GM03348 (cell line): ENCODE measurements at regions not wholly inside any gene's neighbourhood (a gene's known extent, or its start where the extent isn't known, plus 50 kb on each side); places are given as distances from the start of the nearest gene placed in this dataset.
"Not testable (repeated sequence)": the region's sequence is repeated elsewhere in the genome, so short reads cannot be mapped to it uniquely, and the experiment has no call there.

ENCODE experiments used
- DNase-seq: peaks from one replicate; pipeline ENCODE4 v3.0.0; 2012; ENCODE audit warnings: low spot score

DNA sequence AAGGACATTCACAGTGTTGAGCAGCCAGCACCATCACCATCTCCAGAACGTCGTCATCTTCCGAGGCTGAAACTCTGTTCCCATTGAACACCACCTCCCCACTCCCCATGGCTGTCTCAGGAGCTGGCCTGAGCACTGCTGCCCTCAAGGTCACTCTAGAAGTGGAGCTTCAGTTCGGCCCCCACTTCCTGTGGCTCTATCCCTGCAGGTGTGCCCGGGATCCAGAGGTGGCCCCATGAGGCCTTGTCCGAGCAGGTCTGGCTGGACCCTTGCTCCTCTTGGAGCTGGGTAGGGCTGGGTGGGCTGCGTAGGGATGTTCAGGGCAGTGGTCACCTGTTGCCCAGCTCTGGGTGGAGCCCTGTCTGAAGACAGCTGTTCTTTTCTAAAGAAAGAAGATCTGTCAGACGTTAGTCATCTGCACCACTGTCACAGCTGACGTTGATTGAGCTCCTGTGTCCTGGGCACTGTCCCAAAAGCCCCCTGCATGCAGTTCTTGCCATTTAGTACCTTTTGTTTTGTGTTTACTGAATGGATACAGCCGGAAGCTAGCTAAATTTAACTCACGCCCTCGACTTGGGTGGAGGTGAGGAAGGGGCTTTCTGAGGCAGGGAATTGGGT lies 75.5 kb upstream of the CLDN5 start:
- DNase-seq: no peak

- DNase-seq: not testable (repeated sequence)
Observed at GRCh38 chr22:19603346-19603745, 79.1 kb upstream of the CLDN5 start.

DNA sequence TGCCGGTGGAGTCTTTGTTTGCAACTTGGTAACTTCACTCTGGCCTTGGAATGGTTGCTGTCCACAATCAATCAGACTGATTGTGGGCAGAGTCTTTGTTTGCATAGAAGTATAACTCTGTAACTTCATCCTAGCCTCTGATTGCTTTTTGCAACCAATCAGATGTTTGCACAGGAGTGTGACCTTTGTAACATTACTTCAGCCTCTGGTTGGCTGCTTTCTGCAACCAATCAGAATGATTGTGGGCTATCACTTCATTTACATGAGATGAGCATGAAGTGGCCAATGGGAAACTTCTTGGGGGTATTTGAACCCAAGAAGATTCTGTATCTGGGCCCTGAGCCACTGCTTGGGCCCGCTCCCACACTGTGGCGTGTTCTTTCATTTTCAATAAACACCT lies 79.6 kb upstream of the CLDN5 start:
- DNase-seq: no peak

DNA sequence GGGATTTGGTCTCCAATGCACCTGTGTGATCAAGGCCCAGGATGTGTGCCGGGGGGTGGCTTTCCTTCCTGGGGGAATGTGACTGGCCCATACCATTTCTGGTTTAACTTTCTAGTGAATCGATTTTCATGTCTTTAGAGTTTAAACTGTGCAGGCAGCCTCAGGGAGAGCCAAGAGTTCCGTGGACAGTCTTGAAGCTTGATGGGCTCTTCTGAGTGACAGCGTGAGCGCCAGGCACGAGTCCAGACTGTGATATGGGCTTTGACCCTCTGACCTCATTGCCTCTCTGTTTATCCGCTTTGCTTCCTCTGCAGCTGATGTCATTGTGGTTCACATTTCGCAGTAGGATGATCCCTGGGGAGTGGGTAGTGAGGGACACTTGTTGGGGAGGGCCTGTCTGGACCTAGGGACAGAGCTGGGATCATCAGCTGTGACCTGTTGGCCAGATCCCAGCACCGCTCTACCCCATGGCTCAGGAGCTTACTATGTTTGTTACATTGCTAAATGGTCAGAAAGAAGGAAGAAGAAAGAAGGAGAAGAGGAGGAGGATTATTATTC lies 80.6 kb upstream of the CLDN5 start:
- no peak for DNase-seq

DNA sequence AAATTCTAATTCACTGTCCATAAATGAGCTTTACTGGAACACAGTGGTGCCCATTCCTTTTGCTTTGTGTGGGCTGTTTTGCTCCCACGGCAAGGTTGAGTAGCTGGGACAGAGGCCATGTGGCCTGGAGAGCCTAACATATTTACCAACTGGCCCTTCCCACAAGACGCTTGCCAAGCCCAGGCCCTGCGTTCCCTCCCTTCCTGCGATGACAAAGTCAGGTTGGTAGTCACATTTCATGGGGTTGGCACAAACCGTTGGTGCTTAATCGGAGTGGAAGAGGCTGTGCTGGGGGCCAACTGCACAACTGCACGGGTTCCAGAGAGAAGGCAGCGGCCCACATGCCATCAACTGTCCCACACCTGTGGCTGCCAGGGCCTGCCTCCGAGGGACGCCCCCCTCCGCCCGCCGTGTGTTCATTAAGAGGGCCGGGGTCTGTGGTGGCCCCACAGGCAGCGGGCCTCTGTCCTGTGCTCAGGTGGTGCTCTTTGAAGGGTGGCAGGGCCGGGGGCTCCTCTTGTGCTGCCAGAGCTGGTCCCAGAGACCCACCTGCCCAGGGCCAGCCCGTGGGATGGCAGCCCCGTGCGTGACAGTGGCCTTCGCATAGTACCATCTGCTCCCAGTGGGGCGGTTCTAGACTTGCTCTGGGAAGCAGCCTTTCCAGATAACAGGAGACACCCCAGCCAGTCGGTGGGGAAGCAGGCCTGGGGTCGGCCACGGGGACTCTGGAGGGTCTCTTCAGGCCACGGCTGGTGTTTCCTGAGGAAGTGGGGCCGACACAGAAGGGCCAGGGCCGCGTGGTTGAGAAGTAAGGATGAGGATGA lies 81.5 kb upstream of the CLDN5 start:
- no peak for DNase-seq

DNA sequence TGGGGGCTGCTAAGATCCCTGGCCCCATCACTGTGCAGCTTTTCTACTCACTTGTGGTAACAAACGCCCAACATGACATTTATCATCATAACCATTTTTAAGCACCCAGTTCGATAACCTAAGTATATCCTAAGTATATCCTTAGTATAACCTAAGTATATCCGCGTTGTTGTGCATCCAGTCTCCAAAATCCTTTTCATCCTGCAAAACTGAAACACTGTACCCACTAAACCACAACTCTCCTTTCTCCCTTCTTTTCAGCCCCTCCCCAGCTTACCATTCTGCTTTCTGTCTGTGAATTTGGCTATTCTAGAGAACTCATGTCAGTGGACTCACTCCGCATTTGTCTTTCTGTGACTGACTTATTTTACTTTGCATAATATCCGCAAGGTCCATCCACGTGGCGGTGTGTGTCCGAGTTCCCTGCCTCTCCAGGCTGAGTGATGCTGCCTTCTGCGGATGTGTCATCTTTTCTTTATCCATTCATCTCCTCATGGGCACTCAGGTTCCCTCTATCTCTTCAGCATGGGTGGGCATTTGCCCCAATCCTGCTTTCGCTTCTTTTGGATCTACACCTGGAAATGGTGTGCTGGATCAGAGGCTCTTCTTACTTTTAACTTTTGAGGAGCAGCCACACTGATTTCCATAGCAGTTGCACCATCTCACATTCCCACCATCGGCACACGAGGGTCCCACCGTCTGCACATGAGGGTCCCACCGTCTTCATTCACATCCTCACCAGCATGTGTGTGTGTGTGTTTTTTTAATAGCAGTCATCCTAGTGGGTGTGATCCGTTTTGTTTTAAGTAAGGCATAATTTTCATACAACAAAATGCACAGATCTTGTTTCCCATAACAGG lies 82.4 kb upstream of the CLDN5 start:
- no peak for DNase-seq

- DNase-seq: no peak
Observed at GRCh38 chr22:19607192-19608002, 83.2 kb upstream of the CLDN5 start.

- no peak for DNase-seq
Observed at GRCh38 chr22:19608003-19608690, 83.9 kb upstream of the CLDN5 start.

GRCh38 chr22:19609753-19610152 lies 85.5 kb upstream of the CLDN5 start:
- not testable (repeated sequence) for DNase-seq

- DNase-seq: no peak
Observed at GRCh38 chr22:19610518-19611253, 86.5 kb upstream of the CLDN5 start.

GRCh38 chr22:19611590-19611989 lies 87.4 kb upstream of the CLDN5 start:
- DNase-seq: no peak

DNA sequence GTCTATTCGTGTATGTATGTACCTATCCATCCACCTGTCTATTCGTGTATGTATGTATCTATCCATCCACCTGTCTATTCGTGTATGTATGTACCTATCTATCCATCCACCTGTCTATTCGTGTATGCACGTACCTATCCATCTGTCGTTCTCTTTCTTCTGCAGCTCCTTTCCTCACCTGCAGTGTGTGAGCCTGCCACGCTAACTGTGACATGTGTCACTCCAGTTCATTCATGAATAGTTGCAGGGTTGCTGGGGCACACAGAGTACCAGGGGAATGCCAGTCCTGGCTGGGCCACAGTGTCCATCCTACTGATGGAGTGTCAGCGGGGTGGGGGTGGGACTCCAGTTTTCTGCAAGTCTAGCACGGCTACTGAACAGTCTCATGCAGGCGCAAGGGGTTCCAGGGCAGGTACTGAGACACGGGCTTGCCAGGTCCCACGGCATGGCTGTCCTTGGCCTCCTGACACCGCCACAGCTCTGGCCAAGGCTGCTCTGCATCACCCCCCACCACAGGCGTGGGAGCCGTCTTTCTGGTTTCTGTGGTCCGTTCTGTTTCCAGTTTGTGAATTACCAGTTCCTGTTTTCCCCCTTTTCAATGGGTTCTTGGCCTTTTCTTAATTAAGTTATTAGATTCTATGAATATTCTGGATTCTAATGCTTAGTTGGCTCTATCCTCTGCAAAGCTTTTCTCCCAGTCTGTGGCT lies 88.8 kb upstream of the CLDN5 start:
- DNase-seq: no peak

GRCh38 chr22:19614536-19614863 lies 90.3 kb upstream of the CLDN5 start:
- DNase-seq: no peak

GRCh38 chr22:19615001-19615461 lies 90.8 kb upstream of the CLDN5 start:
- DNase-seq: no peak

GRCh38 chr22:19615867-19616581 lies 91.8 kb upstream of the CLDN5 start:
- DNase-seq: no peak

DNA sequence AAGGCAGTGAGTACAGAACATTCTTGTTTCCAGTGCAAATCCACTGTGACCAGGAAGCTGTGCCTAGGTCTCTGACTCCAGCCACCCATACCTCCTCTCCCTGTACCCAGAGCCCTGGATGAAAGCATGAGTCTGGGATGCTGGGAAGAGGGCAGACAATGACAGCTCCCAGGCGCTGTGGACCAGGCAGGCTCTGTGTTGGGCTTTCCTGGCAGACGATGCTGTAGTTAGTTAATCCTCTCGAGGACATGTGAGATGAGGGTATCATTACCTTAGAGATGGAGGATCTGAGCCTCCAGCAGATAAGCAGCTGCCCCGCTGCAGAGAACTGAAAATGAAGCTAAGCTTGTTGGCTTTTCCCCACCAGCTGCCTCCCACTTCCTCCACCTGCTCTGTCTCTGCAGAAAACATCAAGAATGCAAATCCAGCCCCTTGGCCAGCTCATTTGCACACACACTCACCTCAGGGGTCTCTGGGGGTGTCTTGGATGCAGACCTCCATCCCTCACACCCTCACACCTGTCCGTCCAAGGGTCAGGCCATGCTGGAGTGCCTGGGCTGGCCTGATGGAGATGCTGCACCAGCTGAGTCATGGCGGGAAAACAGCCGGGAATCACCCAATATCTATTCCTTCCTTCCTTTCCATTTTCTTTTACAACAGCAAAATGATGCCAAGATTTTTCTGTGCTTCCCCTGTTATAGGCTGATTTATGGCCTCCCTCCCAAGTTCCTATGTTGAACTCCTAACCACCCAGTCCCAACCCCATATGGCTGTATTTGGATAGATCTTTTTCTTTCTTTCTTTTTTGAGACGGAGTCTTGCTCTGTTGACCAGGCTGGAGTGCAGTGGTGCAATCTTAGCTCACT lies 94.9 kb upstream of the SEPTIN5 start:
- no peak for DNase-seq

GRCh38 chr22:19620742-19621371 lies 93.4 kb upstream of the SEPTIN5 start:
- no peak for DNase-seq
